HG03571 (cell line): ENCODE measurements at regions not wholly inside any gene's neighbourhood (a gene's known extent, or its start where the extent isn't known, plus 50 kb on each side); places are given as distances from the start of the nearest gene placed in this dataset.

Experiments
- ATAC-seq: cut with Tn5 transposase; IDR thresholded peaks from one replicate; pipeline ENCODE4 v1.9.1; 2021; ENCODE audit not compliant: unreplicated experiment

- ATAC-seq = no peak
Measured at GRCh38 chr1:87506147-87506546, 177.5 kb downstream of the LMO4 start.

DNA sequence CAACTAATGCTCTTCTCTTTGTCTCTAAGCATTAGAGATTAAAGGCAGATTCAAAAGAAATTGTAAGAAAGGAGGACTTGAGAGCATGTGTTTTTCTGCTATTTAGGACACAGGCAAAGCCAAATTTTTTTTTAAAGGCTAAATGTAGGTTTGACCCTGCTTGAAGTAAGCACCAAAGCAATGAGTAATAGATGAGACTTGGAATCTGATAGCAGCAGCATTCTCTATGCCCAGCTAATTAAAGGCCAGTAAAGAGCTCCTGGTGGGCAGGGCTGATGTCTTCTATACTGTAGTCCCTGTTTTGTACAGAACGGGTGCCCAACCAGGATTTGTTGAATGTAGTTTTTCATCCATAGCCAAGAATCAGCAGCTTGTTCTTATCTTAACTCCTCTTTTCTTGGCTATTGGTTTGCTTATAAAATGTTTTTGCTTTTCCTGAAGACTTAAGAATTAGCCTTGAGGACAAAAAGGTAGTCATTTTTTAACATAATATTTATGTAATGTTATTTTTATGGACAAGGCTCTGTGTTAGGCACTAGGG lies 179.6 kb downstream of the LMO4 start:
- ATAC-seq = no peak

DNA sequence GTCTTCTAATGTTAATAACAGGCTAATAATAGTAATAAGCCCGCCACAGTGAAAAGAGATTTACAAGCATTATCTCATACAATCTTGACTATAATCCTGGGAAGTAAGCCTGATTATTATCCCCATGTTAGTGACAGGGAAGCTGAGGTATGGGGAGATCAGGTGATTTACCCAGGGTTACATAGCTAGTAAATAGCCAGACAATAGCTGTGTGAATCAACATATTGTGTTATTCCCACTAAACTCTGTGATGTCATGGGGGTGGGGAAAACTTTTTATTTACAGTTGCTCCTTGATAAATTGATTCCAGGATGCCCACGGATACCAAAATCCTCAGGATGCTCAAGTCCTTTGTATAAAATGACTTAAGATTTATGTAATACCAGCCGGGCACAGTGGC lies 181.9 kb downstream of the LMO4 start:
- ATAC-seq = no peak

GRCh38 chr1:87511449-87511848 lies 182.8 kb downstream of the LMO4 start:
- no peak for ATAC-seq

DNA sequence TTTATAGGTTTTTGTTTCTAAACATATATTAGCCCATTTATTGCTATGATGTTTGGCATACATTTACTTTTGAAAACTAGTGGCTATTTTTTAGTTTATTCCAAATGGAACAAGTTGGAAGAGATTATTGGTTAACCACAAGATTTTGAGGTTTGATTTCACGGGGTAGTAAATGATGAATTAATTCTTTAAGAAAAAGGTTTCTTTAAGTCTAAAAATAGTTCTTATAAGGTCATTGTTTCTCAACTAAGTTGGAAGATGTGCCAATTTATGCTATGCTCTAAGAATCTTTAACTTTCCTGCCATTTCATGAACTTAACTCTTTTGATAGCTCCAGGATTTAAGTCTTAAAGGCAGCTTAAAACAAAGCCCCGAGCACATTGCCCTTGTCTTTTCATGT lies 183.8 kb downstream of the LMO4 start:
- ATAC-seq = no peak

GRCh38 chr1:87513255-87513654 lies 184.6 kb downstream of the LMO4 start:
- no peak for ATAC-seq

GRCh38 chr1:87513966-87514660 lies 185.4 kb downstream of the LMO4 start:
- ATAC-seq = no peak

- no peak for ATAC-seq
Measured at GRCh38 chr1:87515781-87516180, 187.1 kb downstream of the LMO4 start.

- ATAC-seq = no peak
Measured at GRCh38 chr1:87518794-87519193, 190.1 kb downstream of the LMO4 start.

DNA sequence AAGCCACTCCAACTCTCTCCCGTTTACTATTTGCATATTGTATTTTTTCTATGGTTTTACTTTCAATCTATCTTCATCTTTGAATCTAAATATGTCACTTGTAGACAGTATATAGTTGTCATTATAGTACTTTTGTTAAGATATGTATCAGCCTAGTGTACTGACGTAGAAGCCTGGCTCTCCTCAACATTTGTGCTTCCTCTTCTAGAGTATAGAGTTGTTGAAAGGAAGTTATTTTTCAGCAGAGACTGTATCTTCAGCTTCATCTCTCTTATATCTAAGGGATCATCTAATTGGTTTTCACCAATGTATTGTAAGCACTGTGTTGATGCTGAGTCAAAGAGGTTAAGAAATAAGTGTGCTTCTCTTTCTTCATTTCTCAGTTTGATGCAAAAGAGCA lies 192.8 kb downstream of the LMO4 start:
- no peak for ATAC-seq

DNA sequence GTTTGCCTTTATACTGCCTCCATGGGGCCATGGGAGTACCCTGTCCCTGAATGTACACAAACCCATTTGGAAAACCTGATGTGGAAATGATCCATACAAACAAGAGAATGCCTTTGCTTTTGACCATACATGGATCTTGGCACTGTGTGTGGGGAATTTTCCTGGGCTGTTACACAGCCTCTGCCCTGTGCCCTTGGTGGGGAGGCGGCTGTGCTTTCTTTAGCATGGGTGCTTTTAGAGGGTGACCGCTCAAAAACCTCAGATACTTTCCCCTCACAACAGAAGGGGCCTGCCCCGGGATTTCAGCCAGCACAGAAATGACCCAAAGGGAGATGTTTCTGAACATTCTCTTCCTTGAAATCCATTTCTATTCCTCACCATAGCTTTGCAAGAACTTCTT lies 194.8 kb downstream of the LMO4 start:
- no peak for ATAC-seq

DNA sequence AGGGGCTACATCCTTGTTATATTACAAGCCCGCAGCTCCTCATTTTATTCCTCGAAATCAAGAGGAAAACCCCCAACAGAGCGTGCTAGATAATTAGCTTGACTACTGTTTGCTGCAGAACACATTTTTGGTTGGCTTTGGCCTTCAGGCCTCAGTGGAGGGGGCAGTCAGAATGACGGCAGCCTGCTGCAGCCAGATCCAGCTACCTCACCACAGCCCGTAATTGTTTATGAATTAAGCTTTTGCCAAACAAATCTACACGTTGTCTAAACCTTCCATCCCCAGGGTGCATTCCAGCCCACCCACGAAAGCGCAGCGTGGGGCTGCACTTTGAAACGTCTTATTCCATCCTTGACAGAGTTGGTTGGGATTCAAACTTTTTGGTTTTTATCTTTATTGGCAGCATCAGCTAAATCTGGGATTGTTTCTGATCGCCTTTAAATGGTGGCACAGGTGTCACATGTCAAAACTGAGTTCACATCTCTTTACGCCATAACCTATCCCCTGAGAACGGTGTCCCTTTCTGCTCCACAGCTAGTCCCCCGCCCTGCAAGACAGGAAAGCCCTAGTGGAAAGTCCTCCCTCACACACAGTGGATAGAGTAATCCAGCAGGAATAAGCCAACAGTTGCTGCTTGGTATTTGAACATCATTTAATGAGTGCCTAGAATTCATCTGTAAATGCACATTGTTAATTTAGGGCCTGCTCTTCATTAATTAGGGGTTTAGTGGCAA lies 195.5 kb downstream of the LMO4 start:
- no peak for ATAC-seq

- no peak for ATAC-seq
Measured at GRCh38 chr1:87528754-87529517, 200.3 kb downstream of the LMO4 start.

DNA sequence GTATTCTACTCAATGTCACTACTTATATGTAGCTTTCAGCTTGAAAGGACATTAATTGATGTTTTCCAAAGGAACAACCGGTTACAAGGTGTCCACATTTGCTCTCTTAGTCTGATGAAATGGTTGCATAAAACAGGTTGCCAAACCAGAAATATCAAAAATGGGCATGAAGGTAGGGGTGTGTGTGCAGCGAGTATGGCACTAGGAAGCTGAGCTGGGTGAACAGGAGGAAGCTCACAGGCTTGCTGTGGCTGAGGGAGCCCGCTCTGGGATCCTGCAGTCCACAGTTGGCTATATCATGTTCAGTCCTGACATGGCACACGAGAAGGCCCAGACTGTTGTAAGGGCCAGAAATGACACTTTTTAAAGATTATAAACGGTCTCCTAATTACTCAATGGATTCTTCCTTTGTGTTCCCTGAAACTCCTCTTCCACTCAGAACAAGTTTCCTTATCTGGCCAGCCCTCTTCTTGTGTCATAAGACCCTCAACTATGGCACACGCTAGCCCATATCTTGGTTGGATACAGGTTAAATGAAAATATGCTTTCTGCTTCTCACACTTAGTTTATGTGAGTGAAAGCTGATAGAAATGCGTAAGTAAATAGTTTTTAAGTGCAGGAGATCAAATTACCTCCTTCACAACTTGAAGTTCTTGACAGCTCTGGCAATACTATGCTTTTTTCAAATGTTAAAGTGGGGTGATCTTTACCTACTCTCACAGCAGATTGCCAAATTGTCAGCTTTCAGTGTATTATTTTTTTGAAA lies 201.5 kb downstream of the LMO4 start:
- no peak for ATAC-seq

- ATAC-seq = no peak
Measured at GRCh38 chr1:87535551-87535950, 206.9 kb downstream of the LMO4 start.

- ATAC-seq = no peak
Measured at GRCh38 chr1:87539147-87539546, 210.5 kb downstream of the LMO4 start.

- no peak for ATAC-seq
Measured at GRCh38 chr1:87542697-87543096, 214.0 kb downstream of the LMO4 start.

- no peak for ATAC-seq
Measured at GRCh38 chr1:87549738-87550137, 221.1 kb downstream of the LMO4 start.

GRCh38 chr1:87553511-87553910 lies 224.8 kb downstream of the LMO4 start:
- no peak for ATAC-seq

DNA sequence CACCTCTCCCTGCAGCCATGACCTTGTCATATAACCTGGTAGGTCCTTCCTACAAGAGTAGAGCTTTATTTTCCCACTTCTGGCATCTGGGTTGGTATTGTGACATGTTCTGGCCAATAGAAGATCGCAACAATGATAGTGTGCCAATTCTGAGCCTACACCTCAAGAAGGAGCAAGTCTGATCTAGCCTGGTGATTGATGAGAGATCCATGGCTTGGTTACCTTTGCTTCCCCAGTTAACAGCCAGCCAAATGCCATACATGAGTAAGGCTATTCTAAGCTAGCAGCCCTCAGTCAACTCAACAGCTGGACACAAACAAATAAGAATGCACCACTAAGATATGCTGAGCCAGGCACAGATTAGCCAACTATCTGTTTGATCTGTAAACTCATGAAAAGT lies 226.7 kb downstream of the LMO4 start:
- no peak for ATAC-seq

DNA sequence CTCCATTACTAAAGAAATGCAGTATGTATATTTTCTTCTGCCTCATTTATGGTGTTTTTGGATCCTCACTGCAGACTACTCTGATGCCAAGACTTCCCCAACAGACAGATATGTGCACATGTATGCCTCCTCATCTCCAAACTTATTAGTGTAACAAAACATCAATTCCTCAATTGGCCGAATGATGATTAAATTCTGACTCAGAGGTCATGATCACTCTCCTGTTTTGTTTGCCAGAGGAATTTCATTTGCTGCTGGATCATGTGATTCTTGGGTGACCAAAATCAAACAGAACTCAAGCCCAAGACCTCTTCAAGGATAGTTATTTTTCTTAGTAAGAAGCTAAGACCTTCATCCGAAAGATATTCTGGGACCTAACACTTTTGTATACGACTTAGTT lies 227.6 kb downstream of the LMO4 start:
- ATAC-seq = no peak
